DOHH2 (cell line): ENCODE measurements at regions not wholly inside any gene's neighbourhood (a gene's known extent, or its start where the extent isn't known, plus 50 kb on each side); places are given as distances from the start of the nearest gene placed in this dataset.

ENCODE experiments used
- CTCF ChIP-seq: fragments of 200-600 bp; sonication (generic); IDR thresholded peaks from one replicate; pipeline ENCODE4 v1.5.1; 2014; ENCODE audit warnings: antibody characterized with exemption, mild to moderate bottlenecking, low read depth, low read length; ENCODE audit not compliant: poor library complexity, severe bottlenecking
- EZH2phosphoT487 ChIP-seq: fragments of 200-600 bp; sonication (generic); IDR thresholded peaks from 2 replicates; pipeline ENCODE4 v1.6.1; 2017; ENCODE audit warnings: borderline replicate concordance, mild to moderate bottlenecking, antibody characterized with exemption, low read length, moderate library complexity, mixed read lengths

- no peak for TF ChIP-seq CTCF
- TF ChIP-seq EZH2phosphoT487 = no peak
These were observed 202.9 kb downstream of the RPS24 start for GRCh38 chr10:78236416-78237015.
